HG03520 (cell line): ENCODE measurements at regions not wholly inside any gene's neighbourhood (a gene's known extent, or its start where the extent isn't known, plus 50 kb on each side); places are given as distances from the start of the nearest gene placed in this dataset.

Source experiments
- ATAC-seq: cut with Tn5 transposase; IDR thresholded peaks from one replicate; pipeline ENCODE4 v1.9.1; 2021; ENCODE audit warnings: mild to moderate bottlenecking, moderate library complexity; ENCODE audit not compliant: unreplicated experiment

DNA sequence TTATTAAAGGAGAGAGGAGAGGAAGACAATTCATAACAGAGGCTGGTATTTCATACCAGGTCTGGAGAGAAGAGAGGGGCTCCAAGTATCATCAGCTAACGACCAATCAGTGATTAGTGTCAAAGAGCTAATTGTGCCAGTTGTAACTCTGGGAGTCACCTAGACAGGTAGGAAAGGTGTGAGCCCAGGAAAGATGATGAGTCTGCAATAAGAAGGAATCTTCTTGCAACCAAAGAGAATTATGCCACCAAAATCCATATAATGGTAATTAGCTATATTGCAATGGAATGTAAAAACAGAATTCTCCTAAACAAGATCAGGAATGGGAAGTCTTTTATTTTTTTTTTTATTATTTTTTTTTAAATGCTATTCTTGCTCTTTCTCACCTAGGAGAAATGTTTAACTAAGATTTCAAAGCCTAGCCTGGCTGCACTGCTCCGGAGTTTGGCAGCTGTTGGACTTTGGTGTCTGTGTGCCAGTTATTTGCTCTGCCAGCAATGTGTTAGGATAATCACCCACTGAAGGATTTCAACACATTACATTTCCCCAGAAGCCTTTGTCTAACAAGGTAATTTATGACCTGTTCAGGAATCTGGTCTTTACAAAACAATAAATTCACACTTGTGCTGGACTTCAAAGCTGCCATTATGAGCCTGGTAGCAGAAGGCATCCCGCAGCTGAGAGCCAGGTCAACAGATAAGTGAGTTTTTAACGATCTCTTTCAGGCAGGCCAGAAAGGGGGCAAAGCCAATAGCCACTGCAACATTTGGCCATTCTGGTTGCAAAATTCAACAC, 89.4 kb downstream of the FOXB1 start:
- no peak for ATAC-seq

DNA sequence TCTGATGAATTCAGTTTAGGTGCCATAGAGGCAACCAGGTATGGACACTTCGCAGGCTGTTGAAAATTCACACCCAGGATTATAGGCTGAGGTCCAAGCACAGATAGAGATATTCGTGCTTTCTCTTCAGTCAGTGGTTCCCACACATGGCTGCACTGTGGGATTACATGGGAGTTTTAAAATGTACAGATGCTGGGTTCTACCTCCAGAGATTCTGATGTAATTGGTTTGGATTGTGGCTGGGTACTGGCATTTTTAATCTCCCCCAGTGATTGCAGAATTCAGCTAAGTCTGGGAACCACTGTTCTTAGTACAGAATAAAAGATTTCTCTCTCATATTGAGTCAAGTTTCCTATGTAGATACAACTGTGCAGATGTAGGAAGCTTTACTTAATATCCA, 91.6 kb downstream of the FOXB1 start:
- no peak for ATAC-seq

DNA sequence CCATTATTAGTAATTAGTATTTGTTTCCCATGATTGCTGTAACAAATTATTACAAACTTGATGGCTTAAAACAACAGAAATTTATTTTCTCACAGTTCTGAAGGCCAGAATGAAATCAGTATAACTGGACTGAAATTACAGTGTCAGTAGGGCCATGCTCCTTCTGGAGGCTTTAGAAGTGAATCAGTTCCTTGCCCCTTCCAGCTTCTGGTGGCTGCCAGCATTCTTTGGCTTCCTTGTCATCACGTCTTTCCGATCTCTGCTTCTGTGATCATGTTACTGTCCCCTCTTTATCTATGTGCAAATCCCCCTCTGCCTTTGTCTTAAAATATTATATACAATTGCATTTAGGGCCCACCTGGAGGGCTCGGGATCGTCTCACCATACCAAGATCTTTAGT, 92.0 kb downstream of the FOXB1 start:
- no peak for ATAC-seq

DNA sequence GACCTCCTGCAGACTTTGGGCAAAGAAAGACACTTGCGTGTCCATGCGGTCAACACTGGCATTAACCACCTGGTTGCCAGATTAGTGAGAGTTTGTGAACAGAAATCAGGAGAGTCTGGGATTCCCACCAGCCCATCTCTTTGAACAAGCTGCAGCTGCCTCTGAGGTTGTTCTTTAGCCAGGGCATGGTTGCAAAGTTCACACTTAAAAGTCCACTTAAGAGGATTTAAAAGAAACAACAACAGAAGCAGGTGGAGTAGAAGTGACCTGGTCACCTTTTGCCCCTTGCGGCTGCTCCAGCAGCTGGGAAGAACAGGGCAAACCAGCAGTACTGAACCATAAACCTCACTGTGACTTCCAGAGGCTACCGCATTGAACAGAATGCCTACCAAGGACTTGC, 97.3 kb downstream of the FOXB1 start:
- no peak for ATAC-seq

DNA sequence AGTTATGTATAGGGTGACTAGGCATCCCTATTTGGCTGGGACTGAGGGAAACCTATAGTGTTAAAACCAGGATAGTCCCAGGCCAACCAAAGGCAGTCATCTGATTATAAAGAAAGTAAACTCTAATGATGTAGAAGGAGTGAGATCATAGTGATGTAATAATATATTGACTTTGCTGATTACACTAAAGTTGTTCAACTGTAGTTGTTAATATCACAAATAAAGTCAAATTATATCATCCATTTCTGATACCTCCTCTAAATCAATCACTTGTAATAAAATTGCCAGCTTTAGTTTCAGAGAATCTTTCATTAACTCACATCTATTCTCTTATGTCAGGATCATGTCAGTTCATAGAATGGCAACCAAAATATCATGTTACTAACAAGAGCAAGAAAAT, 98.6 kb downstream of the FOXB1 start:
- no peak for ATAC-seq

DNA sequence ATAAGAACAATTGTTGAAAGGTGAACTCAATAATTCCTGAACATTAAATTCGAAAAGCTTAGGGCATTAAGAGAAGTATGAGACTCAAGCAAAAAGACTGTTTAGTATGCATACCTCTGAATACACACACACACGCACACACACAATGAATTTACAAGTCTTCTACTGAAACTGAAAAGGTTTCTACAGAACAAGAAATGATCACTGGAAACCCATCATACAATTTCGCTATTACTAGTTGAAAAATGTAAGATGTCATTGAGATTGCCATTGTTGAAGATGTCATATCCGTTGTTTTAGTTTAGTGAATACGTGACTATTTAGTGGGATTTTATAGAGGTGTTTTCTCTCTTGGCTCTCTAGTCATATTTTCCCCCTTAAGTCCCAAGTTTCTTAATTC, 106.8 kb downstream of the FOXB1 start:
- ATAC-seq = no peak

DNA sequence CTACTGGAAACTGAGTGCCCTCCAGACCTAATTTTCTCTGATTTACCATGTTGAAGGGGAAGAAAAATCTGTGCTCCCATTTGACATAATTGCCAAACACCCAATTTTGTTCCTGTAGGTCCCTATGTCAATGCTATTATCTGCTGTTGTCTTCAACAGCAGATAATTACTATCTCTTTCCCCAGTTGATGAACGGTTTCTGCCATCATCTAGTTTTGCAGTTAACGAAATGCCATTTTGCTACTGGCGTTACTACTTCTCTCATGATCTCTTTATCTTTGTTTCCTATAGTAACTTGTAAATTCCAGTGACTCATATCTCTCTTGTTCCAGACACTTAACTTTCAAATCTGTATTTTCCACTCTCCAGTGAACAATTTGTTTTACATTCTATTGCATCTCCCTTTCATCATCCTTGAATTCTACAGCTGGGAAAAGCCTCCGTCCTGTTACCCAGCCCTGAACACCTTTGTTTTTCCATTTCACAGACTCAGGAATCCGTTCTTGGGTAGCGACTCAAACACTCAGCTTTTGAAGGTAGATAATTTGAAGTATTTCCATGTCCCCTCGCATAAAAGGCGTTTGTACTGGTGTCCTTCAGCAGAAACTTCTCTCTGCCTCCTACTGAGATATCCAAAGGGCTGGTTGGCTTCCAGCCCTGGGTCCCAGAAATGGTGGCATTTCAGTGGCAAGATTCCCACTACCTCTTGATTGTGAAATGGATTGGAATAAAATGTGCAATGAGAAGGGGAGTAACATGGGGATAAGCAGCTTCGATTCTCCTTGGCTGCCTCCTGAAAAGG, 111.7 kb downstream of the FOXB1 start:
- no peak for ATAC-seq

DNA sequence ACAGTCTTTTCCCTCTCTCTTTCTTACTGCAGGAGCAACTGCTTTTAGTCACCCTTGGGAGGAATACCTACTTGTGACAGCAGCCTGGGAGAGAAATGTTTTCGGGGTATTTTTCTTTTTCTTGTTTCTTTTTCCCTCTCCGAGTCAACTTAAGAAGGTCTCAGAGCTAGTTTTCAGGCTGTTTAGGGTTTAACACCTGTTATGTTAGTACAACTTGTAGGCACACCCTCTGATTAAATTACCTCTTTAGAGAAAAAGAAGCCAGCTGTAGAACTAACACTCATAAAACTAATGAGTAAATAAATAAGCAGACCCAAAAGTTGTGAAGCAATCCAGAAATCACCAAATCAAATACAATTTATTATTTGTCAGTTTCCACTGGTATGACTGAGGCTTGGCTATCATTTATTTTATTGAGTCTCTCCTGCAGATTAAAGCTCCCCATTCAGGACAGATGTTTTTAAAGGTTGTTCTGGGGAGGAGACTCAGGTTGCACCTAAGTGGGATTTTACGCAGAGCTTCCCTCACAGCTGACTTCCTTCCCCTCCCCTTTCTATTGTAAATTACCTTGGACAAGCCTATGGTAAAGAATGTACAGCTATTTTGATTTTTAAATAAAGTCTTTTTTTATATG, 112.5 kb downstream of the FOXB1 start:
- ATAC-seq = no peak

DNA sequence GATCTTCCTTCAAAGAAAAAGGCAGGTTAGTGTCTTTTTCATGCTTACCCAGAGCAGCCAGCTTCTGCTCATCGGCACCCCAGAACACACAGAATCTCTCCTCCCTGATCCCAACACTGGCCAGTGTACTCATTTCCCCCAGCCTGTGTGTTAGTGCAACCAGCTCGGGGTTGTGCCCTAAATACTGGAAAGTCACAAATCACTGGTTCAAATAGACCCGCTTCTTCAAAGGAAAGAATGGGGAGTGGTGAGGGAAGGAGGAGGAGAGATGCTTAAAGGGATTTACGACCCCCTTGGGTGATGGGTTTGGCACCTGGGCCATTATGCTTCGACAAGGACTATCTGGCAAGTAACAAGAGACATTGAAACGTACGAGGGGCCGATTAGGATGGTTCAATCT, 114.0 kb downstream of the FOXB1 start:
- no peak for ATAC-seq

DNA sequence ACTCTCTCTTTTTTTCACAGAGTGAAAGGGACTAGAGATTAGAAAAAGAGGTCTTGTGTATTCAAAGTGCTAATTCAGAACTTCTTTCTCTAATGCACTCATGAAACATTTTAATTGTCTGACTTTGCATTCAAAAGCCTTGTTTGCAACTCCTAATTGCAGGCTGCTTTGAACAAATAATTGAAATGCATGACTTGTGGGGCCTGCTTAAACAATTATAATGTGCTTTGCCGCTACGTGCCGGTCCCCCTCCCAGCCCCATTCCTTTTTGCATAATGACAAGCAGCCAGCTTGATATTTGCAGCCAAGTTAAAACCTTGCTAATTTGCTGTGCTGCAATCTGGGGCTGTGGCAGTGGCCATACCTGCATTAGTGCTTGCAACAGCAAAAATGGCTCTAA, 114.5 kb downstream of the FOXB1 start:
- ATAC-seq = no peak

DNA sequence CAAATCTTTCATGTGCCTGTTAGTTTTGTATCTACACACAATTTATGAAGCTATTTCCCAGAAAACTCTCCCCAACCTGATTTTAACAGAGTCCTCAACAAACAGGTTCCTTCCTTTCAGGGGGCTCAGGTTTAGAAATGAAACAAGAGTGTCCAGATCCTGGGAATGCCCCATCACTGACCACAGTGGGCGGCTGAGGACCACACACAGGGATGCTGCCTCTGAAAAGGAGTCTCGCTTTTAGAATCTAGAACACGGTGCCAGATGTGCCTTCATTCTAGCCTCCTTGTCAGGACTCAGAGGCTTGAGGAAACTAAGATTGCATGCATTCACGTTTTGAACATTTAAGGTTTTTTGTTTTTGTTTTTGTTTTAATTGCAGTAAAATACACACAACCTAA, 115.0 kb downstream of the FOXB1 start:
- ATAC-seq = no peak

DNA sequence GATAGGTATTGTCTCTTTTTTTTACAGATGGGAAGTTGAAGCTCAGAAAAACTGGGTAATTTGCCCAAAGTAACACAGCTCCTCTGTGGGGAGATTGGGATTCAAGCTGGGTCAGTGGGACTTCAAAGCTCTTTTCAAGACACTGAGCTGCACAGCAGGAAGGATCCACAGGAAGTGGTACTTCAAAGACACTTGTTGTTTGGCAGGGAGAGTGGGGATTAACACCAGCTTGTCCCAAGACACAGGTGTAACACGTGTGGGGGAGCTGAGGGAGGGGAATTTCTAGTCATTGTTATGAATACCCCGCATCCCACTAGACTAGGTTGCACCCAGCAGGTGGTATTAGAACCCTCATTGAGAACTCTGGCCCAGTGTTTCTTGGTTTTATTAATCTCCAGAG, 116.0 kb downstream of the FOXB1 start:
- ATAC-seq = no peak

DNA sequence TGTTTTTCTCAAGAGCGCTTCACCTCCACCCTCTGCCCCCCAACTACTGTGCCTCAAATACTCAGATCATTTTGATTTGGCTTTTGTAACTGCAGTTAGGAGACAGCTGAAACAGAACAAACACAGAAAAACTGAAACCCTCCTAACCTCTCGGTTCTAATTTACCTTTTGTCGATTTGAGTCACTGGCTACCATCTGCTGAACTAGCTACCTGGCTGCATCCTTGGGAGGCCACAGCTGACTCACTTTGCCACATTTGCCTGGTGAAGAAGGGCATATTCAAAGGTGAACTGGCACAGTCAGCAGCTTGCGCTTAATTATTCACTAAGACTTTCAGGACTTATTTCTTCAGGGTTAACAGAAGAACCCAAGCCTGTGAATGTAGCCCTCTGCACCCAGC, 117.7 kb downstream of the FOXB1 start:
- ATAC-seq = no peak

DNA sequence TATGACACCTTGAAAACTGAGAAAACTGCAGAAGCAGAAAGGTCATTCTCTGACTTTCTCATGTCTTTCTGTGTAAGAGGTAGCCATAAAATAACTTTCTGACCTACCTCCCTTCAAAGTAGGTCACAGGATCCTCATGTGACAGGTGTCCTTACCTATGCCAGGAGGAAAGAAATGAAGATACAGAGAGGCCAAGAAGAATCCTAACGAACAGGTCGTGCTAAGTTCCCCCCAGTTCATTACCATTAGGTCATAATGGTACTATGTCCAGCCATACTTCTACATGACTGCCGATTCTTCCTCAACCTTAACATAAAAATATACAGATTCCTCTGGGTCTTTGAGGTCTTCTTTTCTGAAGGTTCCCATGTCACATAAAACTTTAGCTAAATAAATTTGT, 118.6 kb downstream of the FOXB1 start:
- no peak for ATAC-seq

DNA sequence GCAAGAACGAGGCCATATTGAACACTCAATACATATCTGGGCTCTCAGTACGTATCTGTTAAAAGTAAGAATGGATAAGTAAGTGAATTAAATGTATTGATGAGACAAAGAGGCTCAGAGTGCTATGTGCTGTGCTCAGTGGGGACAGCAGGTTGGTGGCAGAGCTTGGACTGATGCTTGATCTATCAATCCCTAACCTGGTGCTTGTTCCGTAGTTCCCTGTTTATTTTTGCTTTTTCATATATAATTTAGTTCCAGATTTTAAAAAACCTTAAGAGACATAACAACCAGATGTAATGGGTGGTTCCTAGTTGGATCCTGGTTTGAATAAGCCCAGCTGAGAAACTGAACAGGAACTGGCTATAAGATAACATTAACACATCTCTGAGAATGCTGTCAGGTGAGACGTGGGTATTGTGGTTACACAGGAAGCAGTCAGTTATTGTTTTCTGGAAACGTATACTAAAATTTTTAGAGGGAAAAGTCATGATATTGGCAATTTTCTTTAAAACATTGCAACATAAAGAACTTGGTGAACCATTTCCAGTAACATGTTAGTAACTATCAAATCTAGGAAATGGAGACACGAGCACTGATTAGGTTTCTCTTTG, 120.5 kb downstream of the FOXB1 start:
- ATAC-seq = no peak

DNA sequence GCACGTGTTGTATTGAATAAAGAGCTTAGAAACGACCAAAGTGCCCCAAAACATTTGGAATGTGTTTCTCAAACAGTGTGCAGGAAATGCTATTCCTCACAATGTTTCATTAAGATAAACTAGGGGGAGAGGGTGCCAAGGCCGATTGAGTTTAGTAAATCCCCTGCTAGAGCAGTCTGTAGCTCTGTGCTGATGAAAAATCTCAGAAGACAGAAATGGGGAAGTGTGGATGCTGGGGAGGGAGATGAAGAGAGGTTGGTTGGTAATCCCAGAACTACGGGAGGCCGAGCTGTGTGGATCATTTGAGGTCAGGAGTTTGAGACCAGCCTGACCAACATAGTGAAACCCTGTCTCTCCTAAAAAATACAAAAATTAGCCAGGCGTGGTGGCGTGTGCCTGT, 121.2 kb downstream of the FOXB1 start:
- ATAC-seq = no peak

DNA sequence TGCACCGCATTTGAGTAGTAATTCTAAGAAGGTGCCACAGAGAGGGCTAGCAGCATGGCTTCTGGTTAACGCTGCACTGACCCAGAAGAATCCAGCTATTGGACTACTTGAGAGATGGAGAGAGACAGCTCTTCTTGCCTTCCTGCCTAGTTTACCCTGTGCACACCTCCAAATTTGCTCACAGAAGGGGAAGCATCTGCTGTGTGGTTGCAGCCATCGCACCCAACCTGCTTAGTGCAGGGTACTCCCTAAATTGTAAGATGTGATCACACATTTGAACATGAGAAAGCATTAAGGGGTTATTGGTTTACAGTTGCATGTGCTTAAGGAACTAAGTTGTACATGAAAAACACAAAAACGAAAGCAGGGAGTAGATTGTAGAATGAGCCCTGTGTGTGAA, 122.1 kb downstream of the FOXB1 start:
- no peak for ATAC-seq

DNA sequence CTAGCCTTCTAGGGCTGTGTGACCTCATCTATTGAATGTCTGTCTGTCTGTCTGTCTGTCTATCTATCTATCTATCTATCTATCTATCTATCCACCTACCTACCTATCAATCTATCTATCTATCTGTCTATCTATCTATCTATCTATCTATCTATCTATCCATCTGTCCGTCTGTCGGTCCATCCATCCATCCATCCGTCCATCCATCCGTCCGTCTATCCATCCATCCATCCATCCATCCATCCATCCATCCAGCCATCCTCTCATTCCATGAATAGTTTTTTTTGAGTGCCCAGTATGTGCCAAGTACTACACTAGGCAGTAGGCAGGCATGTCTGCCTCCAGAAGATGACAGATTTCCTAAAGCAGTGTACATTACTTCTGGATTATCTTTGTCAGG, 122.5 kb downstream of the FOXB1 start:
- no peak for ATAC-seq

DNA sequence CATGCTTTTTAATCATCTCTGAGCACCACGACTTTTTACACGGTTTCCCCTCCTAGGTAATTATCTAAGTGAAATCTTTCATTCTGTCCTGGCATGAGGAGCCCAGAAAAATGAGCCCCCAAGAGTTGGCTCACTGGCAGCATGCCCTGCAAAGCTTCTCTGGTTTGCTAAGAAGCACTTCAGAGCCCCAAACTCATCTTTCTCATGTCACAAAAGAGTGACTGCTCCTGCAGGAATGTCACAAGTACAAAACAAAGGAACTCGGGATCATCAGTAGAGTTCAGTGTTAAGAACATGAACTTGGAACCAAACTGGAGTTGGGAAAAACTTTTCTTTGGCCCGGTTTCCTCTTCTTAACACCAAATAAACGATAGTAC, 123.9 kb downstream of the FOXB1 start:
- ATAC-seq = no peak

DNA sequence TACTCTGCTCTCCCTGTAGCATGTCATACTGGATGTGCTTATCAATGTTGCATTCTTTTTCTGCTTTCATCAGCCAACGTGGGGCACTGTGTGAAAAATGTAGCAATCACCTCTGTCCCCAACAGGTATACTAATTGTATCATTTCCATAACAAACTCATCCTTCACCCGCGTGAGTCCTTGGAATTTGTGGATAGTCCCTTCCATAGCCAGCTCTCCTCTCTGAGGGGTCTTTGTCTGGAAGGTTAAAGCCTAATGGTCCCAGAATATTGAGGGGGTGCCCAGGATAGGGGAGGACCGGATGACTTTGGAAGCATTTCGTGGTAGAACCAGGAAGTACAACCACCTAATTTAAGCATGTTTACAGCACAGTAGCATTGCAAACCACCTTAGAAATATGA, 124.6 kb downstream of the FOXB1 start:
- no peak for ATAC-seq

DNA sequence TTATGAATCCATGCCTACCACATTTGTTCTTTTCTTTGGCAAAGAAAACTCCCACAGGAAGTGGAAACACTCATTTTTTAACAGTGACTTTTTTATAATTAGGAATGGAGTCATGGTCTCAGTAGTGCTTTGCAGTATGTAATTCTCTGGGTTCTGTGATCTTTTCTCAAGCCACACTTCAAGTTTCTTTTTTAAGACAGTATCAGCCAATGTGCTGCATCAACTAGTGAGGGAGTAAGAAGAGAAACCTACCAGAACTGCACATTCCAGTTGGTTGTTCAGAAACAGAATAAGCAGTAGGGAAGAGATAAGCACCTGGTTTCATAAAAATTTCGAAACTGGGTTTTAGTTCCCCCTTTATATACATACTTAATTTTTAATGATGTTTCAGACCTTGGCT, 126.3 kb downstream of the FOXB1 start:
- no peak for ATAC-seq

DNA sequence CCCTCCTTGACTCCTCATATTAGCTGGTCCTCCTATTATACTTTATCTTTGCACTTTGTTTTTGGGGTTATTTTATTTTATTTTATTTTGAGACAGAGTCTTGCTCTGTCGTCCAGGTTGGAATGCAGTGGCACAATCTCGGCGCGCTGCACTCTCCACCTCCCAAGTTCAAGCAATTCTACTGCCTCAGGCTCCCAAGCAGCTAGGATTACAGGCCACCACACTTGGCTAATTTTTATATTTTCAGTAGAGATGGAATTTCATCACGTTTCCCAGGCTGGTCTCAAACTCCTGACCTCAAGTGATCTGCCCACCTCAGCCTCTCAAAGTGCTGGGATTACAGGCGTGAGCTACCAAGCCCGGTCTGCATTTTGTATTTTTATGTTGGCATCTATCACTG, 126.7 kb downstream of the FOXB1 start:
- no peak for ATAC-seq
